ENCODE measurements at regions not wholly inside any gene's neighbourhood (a gene's known extent, or its start where the extent isn't known, plus 50 kb on each side); places are given as distances from the start of the nearest gene placed in this dataset.

- no peaks in the 10 kb centered on the region for H3K79me2 ChIP-seq (ENCODE audit: control insufficient read depth in 1 of 2, insufficient read depth in 2 of 2, low read length in 2 of 2)
- no peak overlapping the region for H3K14ac ChIP-seq (ENCODE audit: insufficient read length)
- no peak overlapping the region for H3K4me3 ChIP-seq (ENCODE audit: extremely low read depth in 1 of 4, insufficient read depth in 2 of 4, low read depth in 3 of 4, low read length in 4 of 4)
- H3K27ac ChIP-seq (ENCODE audit: low read depth, low read length) = 0 out of 2 replicates have a peak overlapping the region, but pooled peaks have one; percentile 50
- peak overlapping the region; percentile 5; the same call in 1 of the 2 replicates for H3K18ac ChIP-seq (ENCODE audit: extremely low read depth, low read length)
- H3K4me2 ChIP-seq (ENCODE audit: insufficient read depth in 1 of 2, low read depth in 2 of 2, low read length in 2 of 2) = peak overlapping the region in 1 of 2 experiments; percentile 19; a peak in 2 of 4 replicates
- H3K23me2 ChIP-seq (ENCODE audit: low read depth, low read length) = no peaks in the 10 kb centered on the region
- ChIA-PET POLR2A (ENCODE audit: partially characterized antibody) (interaction anchor here (0.9 kb wide), 1 partner anchor 16 kb away, joined by 4 read pairs; no protein-coding TSS in a partner anchor), CTCF (ENCODE audit: partially characterized antibody) (interaction anchor here (1.1 to 1.5 kb wide), 7 partner anchors 9 to 198 kb away, joined by 3 to 5 read pairs (median 3); no protein-coding TSS in a partner anchor)
- no peaks in the 10 kb centered on the region for H3K27me3 ChIP-seq (replicated peaks in 1 of 4; ENCODE audit: control insufficient read depth in 3 of 4, extremely low read depth in 1 of 4, insufficient read depth in 3 of 4, low read length in 3 of 4)
- 0 out of 7 replicates have a peak overlapping the region, but pooled peaks of 1 of the 4 experiments have one; percentile 21 for H3K9ac ChIP-seq (replicated peaks in 1 of 4; ENCODE audit: extremely low read depth in 1 of 4, low read depth in 3 of 4, low read length in 3 of 4)
- no peaks in the 10 kb centered on the region for H3K36me3 ChIP-seq (ENCODE audit: control insufficient read depth in 2 of 4, insufficient read depth in 4 of 4, low read length in 3 of 4)
- H2AK5ac ChIP-seq (ENCODE audit: low read depth, low read length) = no peak overlapping the region
- no peak overlapping the region for H2BK120ac ChIP-seq (replicated peaks; ENCODE audit: low read depth, low read length)
- no peak overlapping the region; the same call in 1 of the 2 replicates for H2AFZ ChIP-seq (ENCODE audit: low read length)
- no peaks in the 10 kb centered on the region for H3K9me3 ChIP-seq (ENCODE audit: insufficient read depth in 2 of 2, low read depth in 1 of 2, low read length in 1 of 2)
- H2BK12ac ChIP-seq (ENCODE audit: low read depth, low read length) = peak overlapping the region; percentile 69; the same call in 1 of the 2 replicates
- peak overlapping the region; percentile 68 for H4K5ac ChIP-seq (ENCODE audit: insufficient read length, low read depth, low read length)
- H2BK15ac ChIP-seq (ENCODE audit: low read length) = no peak overlapping the region
- H3K4ac ChIP-seq (replicated peaks; ENCODE audit: insufficient read length, low read depth, low read length) = no peak overlapping the region
- H4K8ac ChIP-seq (ENCODE audit: extremely low read depth, insufficient read depth, low read length) = no peak overlapping the region
- DNase-seq (ENCODE audit: low read depth in 1 of 2, low spot score in 2 of 2) (no peak), FAIRE-seq (peak; percentile 24)
- peak overlapping the region; percentile 81; the same call in 1 of the 2 replicates for H2BK5ac ChIP-seq (ENCODE audit: low read depth, low read length)
- H4K91ac ChIP-seq (replicated peaks; ENCODE audit: insufficient read length, low read length) = peak overlapping the region; percentile 30
- H2BK20ac ChIP-seq (ENCODE audit: low read length) = no peak overlapping the region
- H3K23ac ChIP-seq (ENCODE audit: insufficient read length) = no peak overlapping the region
- no peak overlapping the region for H3K56ac ChIP-seq (replicated peaks; ENCODE audit: insufficient read length, low read depth, low read length)
- H4K20me1 ChIP-seq (replicated peaks in 1 of 2; ENCODE audit: control insufficient read depth in 1 of 2, insufficient read depth in 2 of 2, low read length in 2 of 2) = no peaks in the 10 kb centered on the region
- 51% methylated on average over 6 of the region's 6 CpGs; no CpG with 5 or more reads in 1 of the 2 experiments for WGBS, 2 experiments (ENCODE audit: extremely low coverage in 1 of 2, insufficient coverage in 1 of 2, insufficient read length in 1 of 2, insufficient replicate concordance in 2 of 2, low coverage in 1 of 2, low lambda C conversion rate in 2 of 2, missing lambda C conversion rate in 1 of 2)
- no peaks in the 10 kb centered on the region for H3K79me1 ChIP-seq (ENCODE audit: low read depth, low read length)
- TF ChIP-seq RFX5 (IDR thresholded peaks at IDR 0.05; ENCODE audit: borderline replicate concordance, low read depth, low read length) (no peak), CEBPB (IDR thresholded peaks at IDR 0.05; ENCODE audit: low read depth, low read length) (peak; percentile 55)
- peaks cover 3 to 28% (median 22%) of the 10 kb centered on the region in 4 experiments for H3K4me1 ChIP-seq (replicated peaks in 1 of 4; ENCODE audit: control insufficient read depth in 3 of 4, insufficient read depth in 4 of 4, low read length in 3 of 4)
Measured at GRCh38 chr10:21297603-21298383, 227.7 kb downstream of the SKIDA1 start.
